ENCODE measurements at regions not wholly inside any gene's neighbourhood (a gene's known extent, or its start where the extent isn't known, plus 50 kb on each side); places are given as distances from the start of the nearest gene placed in this dataset.

DNA sequence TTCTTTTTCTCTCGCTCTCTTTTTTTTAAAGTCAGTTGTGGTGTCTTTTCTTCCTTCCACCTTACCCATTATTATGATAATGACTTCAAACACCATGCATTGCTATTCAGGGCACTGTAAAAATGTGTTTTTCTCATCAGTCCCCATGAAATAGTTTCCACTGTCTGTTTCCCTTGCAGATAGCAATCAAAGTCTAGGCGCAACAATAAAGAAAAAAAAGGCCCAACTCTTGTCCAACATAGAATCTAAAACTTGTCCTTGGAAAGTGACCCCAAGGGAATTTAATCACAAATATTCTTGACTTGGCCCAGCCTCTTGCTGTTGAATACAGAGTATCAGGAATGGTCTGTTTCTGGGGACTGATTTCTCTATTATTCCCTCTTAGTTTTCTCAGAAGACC lies 382.5 kb downstream of the PLPP3 start:
- Histone ChIP-seq H2BK5ac (ENCODE audit: insufficient read length, low read length) (no peak overlapping the region), H3K56ac (ENCODE audit: insufficient read length, low read depth, low read length) (no peak overlapping the region), H3K14ac (ENCODE audit: insufficient read depth, low read length) (no peak overlapping the region), H2BK20ac (ENCODE audit: low read depth, low read length, poor library complexity, severe bottlenecking) (no peak overlapping the region), H4K91ac (ENCODE audit: insufficient read length, low read depth, low read length) (no peak overlapping the region), H2BK15ac (ENCODE audit: low read depth, low read length) (no peak overlapping the region), H3K4ac (ENCODE audit: low read depth, low read length) (no peak overlapping the region), H3K27ac (ENCODE audit: insufficient read length, low read depth, low read length) (no peak overlapping the region), H2BK120ac (ENCODE audit: low read depth, low read length, poor library complexity, severe bottlenecking) (no peak overlapping the region), H2AK5ac (ENCODE audit: insufficient read length, low read length) (no peak overlapping the region), H4K20me1 (ENCODE audit: control insufficient read depth, insufficient read depth, insufficient read length) (no peaks in the 10 kb centered on the region), H3K9ac (ENCODE audit: extremely low read depth, insufficient read length, low read length) (no peak overlapping the region), H3K27me3 (ENCODE audit: insufficient read depth, low read length) (no peaks in the 10 kb centered on the region), H3K18ac (ENCODE audit: insufficient read length, low read depth, low read length) (no peak overlapping the region), H2BK12ac (ENCODE audit: insufficient read length, low read depth, low read length) (no peak overlapping the region), H3K4me2 (ENCODE audit: insufficient read depth, insufficient read length, low read length) (no peak overlapping the region), H3K23ac (ENCODE audit: insufficient read length, low read depth, low read length) (no peak overlapping the region), H3K4me1 (ENCODE audit: insufficient read depth, low read length) (no peaks in the 10 kb centered on the region; the same call in 1 of the 2 replicates), H3K9me3 (ENCODE audit: control insufficient read depth, low read depth, low read length) (no peaks in the 10 kb centered on the region), H3K79me2 (ENCODE audit: insufficient read depth, low read length) (no peaks in the 10 kb centered on the region), H4K5ac (ENCODE audit: insufficient read length, low read depth, low read length) (no peak overlapping the region), H3K23me2 (ENCODE audit: insufficient read length, low read depth, low read length, poor library complexity, severe bottlenecking) (peaks cover under 1% of the 10 kb centered on the region), H3T11ph (ENCODE audit: low read length) (no peak overlapping the region), H3K79me1 (ENCODE audit: insufficient read depth, low read depth, low read length, poor library complexity, severe bottlenecking) (no peaks in the 10 kb centered on the region), H2AFZ (ENCODE audit: low read length) (no peak overlapping the region), H4K8ac (replicated peaks; ENCODE audit: insufficient read length, low read depth, low read length) (no peak overlapping the region)
- no peaks in the 10 kb centered on the region for H3K36me3 Mint-ChIP-seq (ENCODE audit: insufficient read depth in 1 of 3, low read depth in 3 of 3)
- no peaks in the 10 kb centered on the region for H3K9me3 Mint-ChIP-seq
- peak overlapping the region in 2 of 3 experiments; percentile 14 to 94; a peak in 4 of 7 replicates for H3K27ac Mint-ChIP-seq
- no peak for DNase-seq
- no peaks in the 10 kb centered on the region for H3K27me3 Mint-ChIP-seq (ENCODE audit: low read depth)
- no CpG with 5 or more reads among the region's 2 CpGs for WGBS (ENCODE audit: extremely low coverage, insufficient read length, low lambda C conversion rate)
- peaks cover 17 to 18% of the 10 kb centered on the region in 2 experiments for H3K4me1 Mint-ChIP-seq
- H3K4me3 Mint-ChIP-seq, result no peak overlapping the region
- TF ChIP-seq CTCF (conservative IDR thresholded peaks at IDR 0.05), result no peak

All from H9 (cell line).